ENCODE measurements at regions not wholly inside any gene's neighbourhood (a gene's known extent, or its start where the extent isn't known, plus 50 kb on each side); places are given as distances from the start of the nearest gene placed in this dataset.

DNA sequence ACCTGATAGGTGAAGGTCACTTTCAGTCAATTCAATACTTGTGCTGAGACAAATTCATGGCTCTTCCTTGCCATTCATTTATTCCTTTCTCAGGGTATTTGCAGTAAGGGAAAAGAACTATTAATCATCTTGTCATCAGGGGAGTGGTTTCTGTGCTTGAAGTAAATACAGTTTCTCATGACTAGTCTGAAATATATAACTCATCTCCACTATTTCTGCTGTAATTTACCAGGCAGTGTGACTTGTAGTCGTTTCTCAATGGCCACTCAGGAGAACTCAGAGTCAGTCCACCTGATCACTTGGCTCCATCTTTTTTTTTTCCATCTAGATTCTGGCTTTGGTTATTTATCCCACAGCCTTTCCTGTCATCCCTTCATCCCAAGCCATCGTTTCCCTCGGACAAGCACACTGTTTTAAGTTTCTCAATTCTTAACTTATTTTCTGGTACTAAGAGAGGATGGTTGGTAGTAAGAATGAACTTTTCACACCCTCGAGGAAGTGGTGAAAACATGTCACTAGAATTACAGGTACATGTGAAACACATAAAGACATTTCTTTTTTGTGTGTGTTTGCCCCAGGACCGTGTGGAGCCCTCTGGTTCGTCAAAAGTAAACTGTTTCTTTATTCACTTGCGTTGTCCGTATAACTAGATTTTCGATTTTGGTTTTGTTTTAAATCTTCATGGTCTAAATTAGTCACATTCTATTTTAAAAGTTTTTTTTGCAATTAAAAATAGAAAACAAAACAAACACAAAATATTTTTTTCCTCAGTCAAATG lies 620.2 kb downstream of the ZBBX start:
- H3K4me1 ChIP-seq (replicated peaks in 1 of 2; ENCODE audit: control insufficient read depth in 2 of 2, insufficient read depth in 2 of 2, low read length in 2 of 2) = no peaks in the 10 kb centered on the region
- H3K36me3 ChIP-seq (ENCODE audit: control insufficient read depth, insufficient read depth, low read length) = no peaks in the 10 kb centered on the region
- H3K4me3 ChIP-seq = no peak overlapping the region
- no peak for DNase-seq (ENCODE audit: extremely low read depth in 1 of 4, low spot score in 3 of 4)
- no peak overlapping the region for H3K9ac ChIP-seq (ENCODE audit: insufficient read depth in 1 of 2, low read depth in 2 of 2, low read length in 2 of 2)
- H4K20me1 ChIP-seq (replicated peaks; ENCODE audit: control insufficient read depth, insufficient read depth, low read length) = no peaks in the 10 kb centered on the region
- intact Hi-C loops (cut with micrococcal nuclease) = no loop called here
- TF ChIP-seq MCM2 (IDR thresholded peaks at IDR 0.05; ENCODE audit: low read depth) = no peak
- no peak for TF ChIP-seq RBM39 (optimal IDR thresholded peaks at IDR 0.05; ENCODE audit: low read depth, low read length)
- no peak for TF ChIP-seq ATF4 (CRISPR knock-in tag; IDR thresholded peaks at IDR 0.05)
- no peak for TF ChIP-seq NONO (IDR thresholded peaks at IDR 0.05; ENCODE audit: low read depth in 2 of 2, low read length in 1 of 2)
- TF ChIP-seq, protein P1, sequence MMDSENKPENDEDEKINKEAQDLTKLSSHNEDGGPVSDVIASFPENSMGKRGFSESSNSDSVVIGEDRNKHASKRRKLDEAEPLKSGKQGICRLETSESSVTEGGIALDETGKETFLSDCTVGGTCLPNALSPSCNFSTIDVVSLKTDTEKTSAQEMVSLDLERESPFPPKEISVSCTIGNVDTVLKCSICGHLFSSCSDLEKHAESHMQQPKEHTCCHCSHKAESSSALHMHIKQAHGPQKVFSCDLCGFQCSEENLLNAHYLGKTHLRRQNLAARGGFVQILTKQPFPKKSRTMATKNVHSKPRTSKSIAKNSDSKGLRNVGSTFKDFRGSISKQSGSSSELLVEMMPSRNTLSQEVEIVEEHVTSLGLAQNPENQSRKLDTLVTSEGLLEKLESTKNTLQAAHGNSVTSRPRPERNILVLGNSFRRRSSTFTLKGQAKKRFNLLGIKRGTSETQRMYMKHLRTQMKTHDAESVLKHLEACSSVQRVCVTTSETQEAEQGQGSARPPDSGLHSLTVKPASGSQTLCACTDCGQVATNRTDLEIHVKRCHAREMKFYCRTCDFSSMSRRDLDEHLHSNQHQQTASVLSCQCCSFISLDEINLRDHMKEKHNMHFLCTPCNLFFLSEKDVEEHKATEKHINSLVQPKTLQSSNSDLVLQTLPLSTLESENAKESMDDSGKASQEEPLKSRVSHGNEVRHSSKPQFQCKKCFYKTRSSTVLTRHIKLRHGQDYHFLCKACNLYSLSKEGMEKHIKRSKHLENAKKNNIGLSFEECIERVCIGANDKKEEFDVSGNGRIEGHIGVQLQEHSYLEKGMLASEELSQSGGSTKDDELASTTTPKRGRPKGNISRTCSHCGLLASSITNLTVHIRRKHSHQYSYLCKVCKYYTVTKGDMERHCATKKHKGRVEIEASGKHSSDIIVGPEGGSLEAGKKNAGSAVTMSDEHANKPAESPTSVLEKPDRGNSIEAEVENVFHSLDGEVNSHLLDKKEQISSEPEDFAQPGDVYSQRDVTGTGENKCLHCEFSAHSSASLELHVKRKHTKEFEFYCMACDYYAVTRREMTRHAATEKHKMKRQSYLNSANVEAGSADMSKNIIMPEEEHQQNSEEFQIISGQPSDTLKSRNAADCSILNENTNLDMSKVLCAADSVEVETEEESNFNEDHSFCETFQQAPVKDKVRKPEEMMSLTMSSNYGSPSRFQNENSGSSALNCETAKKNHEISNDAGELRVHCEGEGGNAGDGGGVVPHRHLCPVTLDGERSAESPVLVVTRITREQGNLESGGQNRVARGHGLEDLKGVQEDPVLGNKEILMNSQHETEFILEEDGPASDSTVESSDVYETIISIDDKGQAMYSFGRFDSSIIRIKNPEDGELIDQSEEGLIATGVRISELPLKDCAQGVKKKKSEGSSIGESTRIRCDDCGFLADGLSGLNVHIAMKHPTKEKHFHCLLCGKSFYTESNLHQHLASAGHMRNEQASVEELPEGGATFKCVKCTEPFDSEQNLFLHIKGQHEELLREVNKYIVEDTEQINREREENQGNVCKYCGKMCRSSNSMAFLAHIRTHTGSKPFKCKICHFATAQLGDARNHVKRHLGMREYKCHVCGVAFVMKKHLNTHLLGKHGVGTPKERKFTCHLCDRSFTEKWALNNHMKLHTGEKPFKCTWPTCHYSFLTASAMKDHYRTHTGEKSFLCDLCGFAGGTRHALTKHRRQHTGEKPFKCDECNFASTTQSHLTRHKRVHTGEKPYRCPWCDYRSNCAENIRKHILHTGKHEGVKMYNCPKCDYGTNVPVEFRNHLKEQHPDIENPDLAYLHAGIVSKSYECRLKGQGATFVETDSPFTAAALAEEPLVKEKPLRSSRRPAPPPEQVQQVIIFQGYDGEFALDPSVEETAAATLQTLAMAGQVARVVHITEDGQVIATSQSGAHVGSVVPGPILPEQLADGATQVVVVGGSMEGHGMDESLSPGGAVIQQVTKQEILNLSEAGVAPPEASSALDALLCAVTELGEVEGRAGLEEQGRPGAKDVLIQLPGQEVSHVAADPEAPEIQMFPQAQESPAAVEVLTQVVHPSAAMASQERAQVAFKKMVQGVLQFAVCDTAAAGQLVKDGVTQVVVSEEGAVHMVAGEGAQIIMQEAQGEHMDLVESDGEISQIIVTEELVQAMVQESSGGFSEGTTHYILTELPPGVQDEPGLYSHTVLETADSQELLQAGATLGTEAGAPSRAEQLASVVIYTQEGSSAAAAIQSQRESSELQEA (IDR thresholded peaks at IDR 0.05; ENCODE audit: low read depth) = no peak
- no peak for TF ChIP-seq ARID2 (IDR thresholded peaks at IDR 0.05)
- TF ChIP-seq GATAD2A (IDR thresholded peaks at IDR 0.05) = no peak
- TF ChIP-seq SRSF3 (IDR thresholded peaks at IDR 0.05; ENCODE audit: insufficient read depth, low read length) = no peak
- no peak for TF ChIP-seq POLR2B (IDR thresholded peaks at IDR 0.05; ENCODE audit: low read depth, partially characterized antibody)
- H3K27me3 ChIP-seq (ENCODE audit: control insufficient read depth in 2 of 2, insufficient read depth in 2 of 2, low read length in 2 of 2) = no peaks in the 10 kb centered on the region
- no peaks in the 10 kb centered on the region for H3K9me1 ChIP-seq (ENCODE audit: control insufficient read depth, insufficient read depth, low read length)
- 5% methylated on average over 9 of the region's 9 CpGs for WGBS (ENCODE audit: insufficient coverage, low coverage, missing lambda C conversion rate)
- no TSS peak for BruUV-seq (replicated peaks)
- ATAC-seq = no peak
- no peak overlapping the region for H3K4me2 ChIP-seq (ENCODE audit: insufficient read depth, low read length)
- in situ Hi-C loops (cut with MboI) = no loop called here
- POLR2A ChIA-PET = no interaction called here
- no peak overlapping the region for H2AFZ ChIP-seq (ENCODE audit: low read depth, low read length)
- no peaks in the 10 kb centered on the region for H3K79me2 ChIP-seq (ENCODE audit: control insufficient read depth, insufficient read depth, low read length)
- FAIRE-seq = no peak
- no peak overlapping the region for H3K27ac ChIP-seq (ENCODE audit: extremely low read depth, low read depth, low read length)
- CTCF ChIA-PET (ENCODE audit: low intra/inter-chr PET ratio) = no interaction called here
- no peaks in the 10 kb centered on the region for H3K9me3 ChIP-seq (replicated peaks; ENCODE audit: control insufficient read depth, insufficient read depth, low read depth, low read length)

Data from K562 (cell line).